Stimulated activated CD8-positive, alpha-beta memory T cell treated with anti-CD3 and anti-CD28 coated beads, Interleukin-4, amount 100 ng/mL, for 48 hours (primary cell): ENCODE measurements at regions not wholly inside any gene's neighbourhood (a gene's known extent, or its start where the extent isn't known, plus 50 kb on each side); places are given as distances from the start of the nearest gene placed in this dataset.

Experiments used
- DNase-seq: peaks from one replicate; pipeline ENCODE4 v3.0.0-alpha.2; 2020

- no peak for DNase-seq
These were observed 567.0 kb upstream of the ZEB2 start for GRCh38 chr2:145086910-145087309.

DNA sequence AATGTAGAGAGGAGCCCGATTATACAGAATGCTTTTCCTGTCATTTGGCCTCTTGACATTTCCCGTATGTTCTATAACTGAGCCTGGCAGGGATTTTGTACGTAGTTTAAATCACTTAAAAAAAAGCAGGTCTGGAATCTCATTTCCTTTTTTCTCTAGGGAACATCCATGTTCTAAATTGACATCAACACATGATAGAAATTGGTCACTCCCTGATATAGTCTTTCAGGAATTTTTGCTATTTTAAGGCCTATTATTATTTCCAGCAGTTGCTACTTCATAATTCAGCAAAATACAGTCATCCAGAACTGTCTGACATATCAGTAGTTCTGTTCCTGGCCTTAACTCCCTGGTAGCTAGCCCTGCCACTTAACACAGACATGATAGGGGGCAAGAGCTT lies 565.7 kb upstream of the ZEB2 start:
- no peak for DNase-seq

DNA sequence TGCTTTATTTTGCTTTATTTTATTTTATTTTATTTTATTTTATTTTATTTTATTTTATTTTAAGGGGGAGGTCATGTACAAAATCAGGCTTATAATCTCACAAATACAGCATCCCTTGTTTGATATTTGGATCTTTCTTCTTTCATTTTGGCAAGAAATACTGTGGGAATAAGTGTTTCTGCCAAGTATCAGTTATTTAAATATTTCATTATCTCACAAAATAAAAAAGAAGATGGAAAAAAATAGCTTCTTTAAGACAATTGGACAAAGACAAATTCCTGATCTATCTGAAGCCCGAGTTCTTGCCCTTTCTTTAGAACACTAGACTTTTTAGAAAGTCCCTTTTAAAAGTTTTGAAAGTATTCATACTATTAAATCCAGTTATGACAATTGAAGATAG lies 560.5 kb upstream of the ZEB2 start:
- no peak for DNase-seq

DNA sequence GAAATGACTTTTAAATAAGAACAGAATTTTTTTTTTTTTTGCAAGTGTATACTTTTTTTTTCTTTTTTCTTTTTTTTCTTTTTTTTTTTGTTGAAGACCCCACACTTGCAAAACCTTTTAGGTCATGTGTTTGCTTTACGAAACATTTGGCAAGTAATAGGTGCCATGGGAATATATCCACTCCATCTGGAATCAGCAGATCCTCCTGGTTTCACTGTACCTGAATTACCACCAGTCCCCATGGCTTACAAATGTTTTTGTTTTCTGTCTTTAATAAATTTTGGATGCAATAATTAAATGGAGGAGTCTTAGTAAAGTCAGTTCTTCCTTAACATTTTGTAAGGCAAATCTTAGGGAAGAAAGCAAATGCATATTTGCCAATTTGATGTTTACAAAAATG lies 559.7 kb upstream of the ZEB2 start:
- DNase-seq = no peak

DNA sequence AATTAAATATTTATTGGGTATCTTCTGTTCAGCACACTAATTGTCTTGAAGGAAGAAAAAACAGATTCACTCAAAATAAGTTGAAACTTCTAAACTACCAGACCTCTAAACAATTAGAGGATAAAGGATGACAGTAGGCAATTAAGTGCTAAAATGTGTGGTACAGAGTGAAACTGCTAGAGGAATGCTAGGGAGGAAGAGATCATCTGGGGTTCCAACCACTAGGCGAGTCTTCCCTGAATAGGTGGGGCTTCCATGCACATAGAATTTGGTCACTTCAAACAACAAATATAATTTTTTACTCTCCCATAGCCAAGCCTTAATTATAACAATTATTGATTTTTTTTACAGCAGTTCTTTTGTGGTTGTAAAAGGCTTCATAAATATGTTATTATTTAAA lies 559.0 kb upstream of the ZEB2 start:
- no peak for DNase-seq

GRCh38 chr2:145076085-145076484 lies 556.2 kb upstream of the ZEB2 start:
- DNase-seq = no peak

GRCh38 chr2:145075454-145076062 lies 555.6 kb upstream of the ZEB2 start:
- DNase-seq = no peak

- no peak for DNase-seq
These were observed 550.8 kb upstream of the ZEB2 start for GRCh38 chr2:145070703-145071102.

DNA sequence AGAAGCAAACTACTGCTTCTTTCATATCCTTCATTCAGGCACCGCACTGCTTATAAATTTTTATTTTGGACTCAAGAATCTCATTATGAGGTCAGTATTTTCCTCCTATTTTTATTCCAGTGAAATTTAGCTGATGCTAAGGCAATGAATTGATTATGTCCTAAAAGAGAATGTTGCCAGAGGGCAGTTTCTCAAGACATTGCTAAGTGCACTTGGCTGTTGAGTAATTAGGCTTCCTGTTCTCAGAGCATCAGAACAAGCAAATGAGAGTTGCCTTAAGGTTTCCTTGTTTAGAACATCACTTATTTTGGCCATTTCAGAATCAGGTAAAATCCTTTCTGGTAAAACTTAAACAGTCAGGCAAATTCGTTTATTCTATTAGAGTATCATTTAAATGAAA lies 548.6 kb upstream of the ZEB2 start:
- no peak for DNase-seq

DNA sequence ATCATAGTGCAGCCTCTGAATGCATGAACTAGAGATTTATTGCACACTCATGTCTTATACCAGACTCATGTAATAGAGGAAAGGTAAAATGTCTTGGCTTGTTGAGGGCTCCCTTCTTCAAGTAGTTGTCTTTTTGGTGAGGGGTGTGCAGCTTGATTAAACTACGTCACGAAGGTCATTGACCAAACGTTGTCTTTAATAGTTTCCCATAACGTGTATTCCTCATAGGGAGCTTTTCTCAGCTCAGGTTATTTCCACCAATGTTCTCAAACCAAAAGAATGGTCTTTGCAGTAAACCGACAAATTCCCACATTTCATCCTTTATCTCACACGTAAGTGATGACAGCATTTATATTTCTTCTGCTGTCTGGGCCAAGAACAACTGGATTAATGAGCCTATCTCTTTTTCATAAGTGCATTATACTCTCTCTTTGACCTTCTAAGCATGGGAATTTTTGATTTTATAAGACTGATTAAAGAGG lies 547.7 kb upstream of the ZEB2 start:
- DNase-seq = no peak

- no peak for DNase-seq
These were observed 547.1 kb upstream of the ZEB2 start for GRCh38 chr2:145066856-145067548.

DNA sequence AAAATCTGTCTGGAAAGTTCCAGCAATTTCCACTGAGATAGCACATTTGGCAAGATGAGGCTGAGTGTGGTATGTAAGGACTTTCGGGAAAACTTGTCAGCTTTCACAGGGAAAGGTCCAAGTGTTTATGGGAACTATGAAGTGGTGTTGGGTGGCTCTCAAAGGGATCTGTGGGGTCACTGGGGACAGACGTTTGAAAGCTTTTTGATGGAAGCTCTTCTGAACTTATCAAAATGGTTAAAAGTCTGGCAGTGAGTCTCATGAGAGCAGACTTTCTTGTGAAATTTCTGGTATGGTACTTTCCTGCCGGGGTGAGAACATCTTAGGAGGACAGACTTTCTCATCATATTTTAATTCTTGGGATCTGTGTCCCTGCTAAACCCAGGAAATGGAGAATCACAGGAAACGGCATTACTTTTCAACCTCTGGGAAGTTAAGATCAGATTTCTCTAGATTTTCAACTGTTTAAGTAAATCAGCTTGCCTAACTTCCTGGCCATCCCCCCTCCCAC lies 546.3 kb upstream of the ZEB2 start:
- no peak for DNase-seq

- no peak for DNase-seq
These were observed 545.4 kb upstream of the ZEB2 start for GRCh38 chr2:145065342-145065741.

DNA sequence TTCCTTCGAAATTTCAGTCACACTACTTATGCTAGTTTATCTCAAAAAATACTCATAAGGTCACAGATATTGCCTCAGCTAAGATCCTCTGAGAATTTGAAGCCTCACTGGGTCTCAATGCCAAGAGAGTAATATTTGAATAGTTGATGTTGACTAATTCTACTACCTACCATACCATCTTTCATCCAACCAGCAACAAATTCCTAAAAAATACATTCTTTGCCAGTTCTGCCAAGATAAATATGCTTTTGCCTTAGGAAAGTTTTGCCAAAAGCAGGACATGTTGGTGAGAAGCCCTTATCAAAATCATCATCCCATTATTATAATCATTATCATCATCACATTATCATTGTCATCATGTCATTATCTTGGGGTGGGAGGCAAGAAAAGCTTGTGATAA lies 544.6 kb upstream of the ZEB2 start:
- DNase-seq = no peak

- no peak for DNase-seq
These were observed 541.0 kb upstream of the ZEB2 start for GRCh38 chr2:145060876-145061275.

GRCh38 chr2:145059914-145060313 lies 540.0 kb upstream of the ZEB2 start:
- no peak for DNase-seq

DNA sequence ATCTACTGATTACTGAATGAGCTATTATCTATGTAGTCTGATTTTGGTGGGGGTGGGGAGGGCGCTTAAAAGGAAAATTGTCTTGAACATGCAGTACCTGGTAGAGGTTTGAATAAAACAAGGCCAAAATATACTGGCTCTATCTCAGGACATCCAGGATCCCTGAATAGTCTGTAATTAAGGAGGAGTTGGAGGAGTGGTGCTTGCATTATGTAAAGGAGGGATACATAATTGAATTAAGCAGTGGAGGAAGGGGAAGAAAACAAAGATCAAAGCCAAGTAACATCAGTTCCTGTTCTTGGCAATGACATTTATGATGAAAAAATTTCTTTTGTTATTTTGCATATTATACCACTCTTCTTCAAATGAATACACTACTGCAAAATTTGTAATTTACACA lies 539.4 kb upstream of the ZEB2 start:
- no peak for DNase-seq

GRCh38 chr2:145058457-145058856 lies 538.5 kb upstream of the ZEB2 start:
- no peak for DNase-seq

DNA sequence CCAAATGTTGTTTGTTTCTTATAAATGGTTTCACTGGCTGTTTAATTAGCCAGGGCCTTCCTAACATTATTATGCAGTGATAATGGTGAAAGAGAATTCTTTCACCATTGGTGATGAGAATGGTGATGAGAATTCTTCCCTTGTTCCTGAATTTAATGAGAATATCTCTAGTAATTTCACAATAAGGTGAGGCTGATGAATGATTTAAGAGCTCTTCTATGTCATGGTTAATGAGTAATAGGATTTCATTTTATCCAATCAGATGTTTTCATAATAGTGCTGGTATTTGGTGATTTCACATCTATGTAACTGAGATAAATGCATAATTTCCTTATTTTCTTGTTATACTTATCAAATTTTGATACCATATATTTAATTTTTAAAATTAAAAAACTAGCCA lies 535.7 kb upstream of the ZEB2 start:
- no peak for DNase-seq

- DNase-seq = no peak
These were observed 530.2 kb upstream of the ZEB2 start for GRCh38 chr2:145050134-145050533.

- no peak for DNase-seq
These were observed 529.6 kb upstream of the ZEB2 start for GRCh38 chr2:145049475-145049874.

DNA sequence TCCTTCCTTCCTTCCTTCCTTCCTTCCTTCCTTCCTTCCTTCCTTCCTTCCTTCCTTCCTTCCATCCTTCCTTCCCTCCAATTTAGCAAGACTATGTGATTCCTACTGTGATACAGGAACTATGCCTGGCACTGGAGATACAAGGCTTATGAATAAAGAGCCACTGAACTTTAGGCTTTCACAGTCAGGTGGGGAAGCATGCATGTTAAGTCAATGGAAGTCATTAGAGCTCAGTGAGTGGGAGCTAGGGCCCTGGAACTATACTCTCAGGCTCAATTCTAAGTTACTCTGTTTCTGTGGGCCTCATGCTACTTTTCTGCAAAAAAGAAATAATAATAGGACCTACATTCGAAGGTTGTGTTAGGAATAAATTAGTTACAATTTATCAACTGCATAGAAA lies 527.6 kb upstream of the ZEB2 start:
- DNase-seq = no peak

DNA sequence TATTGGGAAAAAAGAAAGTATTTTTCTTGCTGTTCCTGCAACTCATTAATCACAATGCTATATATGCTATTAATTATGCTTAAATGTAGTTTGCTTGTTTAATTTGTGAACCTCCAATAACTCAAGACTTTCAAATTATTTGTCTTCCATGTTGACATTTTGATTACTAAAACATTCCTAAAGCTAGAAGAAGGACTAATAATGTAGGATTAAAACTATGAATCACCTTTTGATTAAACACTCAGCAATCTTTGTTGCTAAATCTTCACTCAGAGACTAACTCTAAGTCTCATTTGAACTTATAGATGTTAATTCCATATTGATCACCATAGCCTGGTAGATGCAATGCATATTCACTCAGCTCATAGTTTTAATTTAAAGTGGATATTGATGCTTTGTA lies 524.6 kb upstream of the ZEB2 start:
- no peak for DNase-seq

DNA sequence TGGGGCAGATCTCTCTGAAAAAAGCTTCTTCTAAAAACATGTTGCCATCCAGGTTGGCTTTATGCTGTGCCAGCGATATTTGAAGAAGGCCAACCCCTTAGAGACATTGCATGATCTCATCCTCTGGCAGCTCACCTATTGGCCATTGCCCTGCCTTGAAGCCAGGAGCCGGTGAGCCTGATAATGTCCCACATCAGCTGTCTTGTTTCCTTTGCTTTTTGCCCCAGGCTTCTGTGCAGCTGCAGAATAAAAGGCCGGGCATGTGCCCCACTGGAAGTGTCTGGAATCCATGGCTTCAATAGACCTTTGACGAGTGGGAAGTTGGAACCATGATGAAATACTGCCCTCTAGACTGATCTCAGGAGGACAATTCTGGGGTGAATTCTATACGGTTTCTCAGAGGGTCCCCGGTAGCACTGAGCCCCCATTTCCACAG lies 523.5 kb upstream of the ZEB2 start:
- DNase-seq = no peak

DNA sequence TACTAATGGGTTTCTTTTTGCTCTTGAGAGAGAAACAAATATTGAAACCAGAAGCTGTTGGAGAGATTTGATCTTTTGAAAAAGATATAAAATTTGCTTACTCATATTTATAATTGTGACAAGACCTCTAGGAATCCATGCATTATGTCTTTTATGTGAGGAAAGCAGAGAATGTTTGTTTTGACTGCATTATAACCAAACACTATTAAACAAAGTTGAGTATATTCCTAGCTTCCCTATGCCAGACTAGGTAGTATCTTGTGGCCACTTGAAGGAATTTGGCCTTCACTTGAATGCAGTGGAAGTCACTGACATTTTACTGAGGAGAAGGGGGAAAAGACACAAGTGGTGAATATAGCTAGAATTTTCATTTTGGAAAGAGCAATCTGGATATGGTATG lies 521.8 kb upstream of the ZEB2 start:
- no peak for DNase-seq
